NT2/D1 (cell line): ENCODE measurements at regions not wholly inside any gene's neighbourhood (a gene's known extent, or its start where the extent isn't known, plus 50 kb on each side); places are given as distances from the start of the nearest gene placed in this dataset.

Experiments
- SUZ12 ChIP-seq: IDR thresholded peaks from 2 replicates; pipeline ENCODE4 v1.6.1; 2011; ENCODE audit not compliant: insufficient read length, insufficient read depth; ENCODE audit errors: extremely low read depth
- YY1 ChIP-seq: IDR thresholded peaks from 2 replicates; pipeline ENCODE4 v1.6.1; 2011; ENCODE audit not compliant: insufficient read length, insufficient read depth
- ZNF274 ChIP-seq: IDR thresholded peaks from 2 replicates; pipeline ENCODE4 v1.6.1; 2011; ENCODE audit warnings: mild to moderate bottlenecking, low read depth, low read length

- TF ChIP-seq ZNF274 (no peak), YY1 (no peak), SUZ12 (no peak)
Measured at GRCh38 chr11:122004446-122004845, 111.6 kb downstream of the BLID start.
